OCI-LY7 (cell line): ENCODE measurements at regions not wholly inside any gene's neighbourhood (a gene's known extent, or its start where the extent isn't known, plus 50 kb on each side); places are given as distances from the start of the nearest gene placed in this dataset.

Source experiments
- EZH2phosphoT487 ChIP-seq: fragments of 200-600 bp; sonication (generic); IDR thresholded peaks from 2 replicates; pipeline ENCODE4 v1.6.1; 2018; ENCODE audit warnings: low read depth, borderline replicate concordance, mild to moderate bottlenecking, mixed run types, antibody characterized with exemption, low read length, moderate library complexity, mixed read lengths
- TF ChIP-seq, protein P1 (sequence below): fragments of 200-600 bp; sonication (generic); conservative IDR thresholded peaks from 2 replicates; pipeline ENCODE4 v1.5.1; 2014; ENCODE audit warnings: mild to moderate bottlenecking, antibody characterized with exemption, low read length, moderate library complexity, mixed read lengths

DNA sequence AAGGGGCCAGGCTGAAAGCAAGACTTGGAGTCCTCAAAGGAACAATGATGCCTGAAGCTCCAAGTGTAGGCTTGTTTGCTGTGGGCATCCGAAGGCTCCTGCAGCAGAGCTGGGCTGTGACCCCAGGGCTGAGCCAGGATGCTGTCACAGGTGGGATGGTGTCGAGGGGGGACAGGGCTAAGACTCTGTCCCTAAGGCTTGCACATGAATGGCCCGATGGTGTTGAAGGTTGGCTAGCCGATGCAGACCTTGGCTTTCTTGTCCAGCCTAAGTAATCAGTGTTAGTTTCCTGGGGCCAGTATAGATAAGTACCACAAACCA lies 251.0 kb downstream of the NDUFA10 start:
- TF ChIP-seq, protein P1, sequence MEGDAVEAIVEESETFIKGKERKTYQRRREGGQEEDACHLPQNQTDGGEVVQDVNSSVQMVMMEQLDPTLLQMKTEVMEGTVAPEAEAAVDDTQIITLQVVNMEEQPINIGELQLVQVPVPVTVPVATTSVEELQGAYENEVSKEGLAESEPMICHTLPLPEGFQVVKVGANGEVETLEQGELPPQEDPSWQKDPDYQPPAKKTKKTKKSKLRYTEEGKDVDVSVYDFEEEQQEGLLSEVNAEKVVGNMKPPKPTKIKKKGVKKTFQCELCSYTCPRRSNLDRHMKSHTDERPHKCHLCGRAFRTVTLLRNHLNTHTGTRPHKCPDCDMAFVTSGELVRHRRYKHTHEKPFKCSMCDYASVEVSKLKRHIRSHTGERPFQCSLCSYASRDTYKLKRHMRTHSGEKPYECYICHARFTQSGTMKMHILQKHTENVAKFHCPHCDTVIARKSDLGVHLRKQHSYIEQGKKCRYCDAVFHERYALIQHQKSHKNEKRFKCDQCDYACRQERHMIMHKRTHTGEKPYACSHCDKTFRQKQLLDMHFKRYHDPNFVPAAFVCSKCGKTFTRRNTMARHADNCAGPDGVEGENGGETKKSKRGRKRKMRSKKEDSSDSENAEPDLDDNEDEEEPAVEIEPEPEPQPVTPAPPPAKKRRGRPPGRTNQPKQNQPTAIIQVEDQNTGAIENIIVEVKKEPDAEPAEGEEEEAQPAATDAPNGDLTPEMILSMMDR = no peak
- TF ChIP-seq EZH2phosphoT487 = no peak
